Ishikawa (cell line): ENCODE measurements at regions not wholly inside any gene's neighbourhood (a gene's known extent, or its start where the extent isn't known, plus 50 kb on each side); places are given as distances from the start of the nearest gene placed in this dataset.

Source experiments
- RAD21 ChIP-seq: IDR thresholded peaks from 2 replicates; pipeline ENCODE4 v1.6.1; 2012; ENCODE audit warnings: low read depth
- TAF1 ChIP-seq: IDR thresholded peaks from 2 replicates; pipeline ENCODE4 v1.6.1; 2012; ENCODE audit warnings: low read depth, mild to moderate bottlenecking
- USF1 ChIP-seq: IDR thresholded peaks from 2 replicates; pipeline ENCODE4 v1.6.1; 2012
- TF ChIP-seq, protein P1 (sequence below): IDR thresholded peaks from 2 replicates; pipeline ENCODE4 v1.6.1; 2012; ENCODE audit warnings: low read depth, mild to moderate bottlenecking

GRCh38 chr2:155518094-155518493, 814.4 kb downstream of the NR4A2 start:
- TF ChIP-seq TAF1 (no peak), USF1 (no peak), RAD21 (no peak)
- TF ChIP-seq, protein P1, sequence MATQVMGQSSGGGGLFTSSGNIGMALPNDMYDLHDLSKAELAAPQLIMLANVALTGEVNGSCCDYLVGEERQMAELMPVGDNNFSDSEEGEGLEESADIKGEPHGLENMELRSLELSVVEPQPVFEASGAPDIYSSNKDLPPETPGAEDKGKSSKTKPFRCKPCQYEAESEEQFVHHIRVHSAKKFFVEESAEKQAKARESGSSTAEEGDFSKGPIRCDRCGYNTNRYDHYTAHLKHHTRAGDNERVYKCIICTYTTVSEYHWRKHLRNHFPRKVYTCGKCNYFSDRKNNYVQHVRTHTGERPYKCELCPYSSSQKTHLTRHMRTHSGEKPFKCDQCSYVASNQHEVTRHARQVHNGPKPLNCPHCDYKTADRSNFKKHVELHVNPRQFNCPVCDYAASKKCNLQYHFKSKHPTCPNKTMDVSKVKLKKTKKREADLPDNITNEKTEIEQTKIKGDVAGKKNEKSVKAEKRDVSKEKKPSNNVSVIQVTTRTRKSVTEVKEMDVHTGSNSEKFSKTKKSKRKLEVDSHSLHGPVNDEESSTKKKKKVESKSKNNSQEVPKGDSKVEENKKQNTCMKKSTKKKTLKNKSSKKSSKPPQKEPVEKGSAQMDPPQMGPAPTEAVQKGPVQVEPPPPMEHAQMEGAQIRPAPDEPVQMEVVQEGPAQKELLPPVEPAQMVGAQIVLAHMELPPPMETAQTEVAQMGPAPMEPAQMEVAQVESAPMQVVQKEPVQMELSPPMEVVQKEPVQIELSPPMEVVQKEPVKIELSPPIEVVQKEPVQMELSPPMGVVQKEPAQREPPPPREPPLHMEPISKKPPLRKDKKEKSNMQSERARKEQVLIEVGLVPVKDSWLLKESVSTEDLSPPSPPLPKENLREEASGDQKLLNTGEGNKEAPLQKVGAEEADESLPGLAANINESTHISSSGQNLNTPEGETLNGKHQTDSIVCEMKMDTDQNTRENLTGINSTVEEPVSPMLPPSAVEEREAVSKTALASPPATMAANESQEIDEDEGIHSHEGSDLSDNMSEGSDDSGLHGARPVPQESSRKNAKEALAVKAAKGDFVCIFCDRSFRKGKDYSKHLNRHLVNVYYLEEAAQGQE: no peak
